ENCODE measurements at regions not wholly inside any gene's neighbourhood (a gene's known extent, or its start where the extent isn't known, plus 50 kb on each side); places are given as distances from the start of the nearest gene placed in this dataset.

GRCh38 chr1:215501496-215501895 lies 65.6 kb upstream of the KCTD3 start:
- no peak for TF ChIP-seq CTCF (conservative IDR thresholded peaks at IDR 0.05; ENCODE audit: low read depth, low read length)
- TF ChIP-seq EZH2phosphoT487 (IDR thresholded peaks at IDR 0.05; ENCODE audit: borderline replicate concordance, low read length) = no peak

All from PC-3 (cell line).